GM21737 (cell line): ENCODE measurements at regions not wholly inside any gene's neighbourhood (a gene's known extent, or its start where the extent isn't known, plus 50 kb on each side); places are given as distances from the start of the nearest gene placed in this dataset.

Experiments
- ATAC-seq: cut with Tn5 transposase; IDR thresholded peaks from one replicate; pipeline ENCODE4 v1.9.1; 2021; ENCODE audit warnings: mild to moderate bottlenecking, moderate library complexity; ENCODE audit not compliant: unreplicated experiment

DNA sequence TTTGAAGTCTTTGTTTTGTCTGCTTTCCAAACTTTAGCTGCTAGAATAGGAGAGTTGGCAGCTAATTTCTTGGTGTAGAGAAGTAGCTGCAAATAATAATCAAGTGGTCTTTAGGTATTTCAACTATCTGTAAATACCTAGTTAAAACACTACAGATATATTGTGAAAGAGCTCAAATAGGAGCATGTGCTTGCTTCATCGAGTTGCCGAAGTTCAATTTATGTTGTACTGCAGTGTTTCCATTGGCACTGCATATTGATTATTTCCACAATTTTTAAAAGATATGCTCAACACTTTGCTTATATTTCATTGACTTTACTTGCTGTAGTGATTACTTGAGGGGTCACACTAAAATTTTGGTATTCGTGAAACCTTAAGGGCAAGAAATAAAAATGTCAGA, 131.6 kb upstream of the BMP4 start:
- no peak for ATAC-seq

DNA sequence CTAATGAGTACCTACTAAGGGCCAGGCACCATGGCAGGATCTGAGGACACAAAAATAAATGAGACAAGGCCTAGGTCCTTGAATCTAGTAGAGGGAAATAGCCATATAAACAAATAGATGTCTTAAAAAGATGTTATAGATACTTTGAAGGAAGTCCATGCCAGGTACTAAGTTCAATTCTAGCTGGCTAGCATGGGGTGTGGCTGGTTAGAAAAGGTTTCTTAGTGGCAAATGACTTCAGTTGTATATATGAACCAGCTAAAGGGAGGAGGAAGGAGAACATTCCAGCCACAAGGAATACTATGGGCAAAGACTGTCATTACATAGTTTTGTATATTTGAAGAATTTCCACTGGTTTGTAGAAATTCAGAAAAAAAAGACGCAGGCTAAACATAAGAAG, 133.6 kb upstream of the BMP4 start:
- no peak for ATAC-seq

DNA sequence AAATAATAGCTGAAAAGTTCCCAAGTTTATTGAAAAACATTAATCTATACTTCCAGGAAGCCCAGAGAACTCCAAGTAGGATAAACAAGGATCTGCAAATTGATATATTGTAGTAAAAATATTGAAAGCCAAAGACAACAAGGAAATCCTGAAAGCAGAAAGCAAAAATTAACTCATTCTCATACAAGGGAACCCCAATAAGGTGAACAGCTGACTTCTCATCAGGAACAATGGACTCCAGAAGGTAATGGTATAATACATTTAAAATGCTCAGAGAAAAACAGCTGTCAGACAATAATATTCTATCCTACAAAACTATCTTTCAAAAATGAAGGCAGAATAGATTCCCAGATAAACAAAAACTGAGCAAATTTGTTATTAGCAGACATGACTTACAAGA, 138.1 kb upstream of the BMP4 start:
- no peak for ATAC-seq

DNA sequence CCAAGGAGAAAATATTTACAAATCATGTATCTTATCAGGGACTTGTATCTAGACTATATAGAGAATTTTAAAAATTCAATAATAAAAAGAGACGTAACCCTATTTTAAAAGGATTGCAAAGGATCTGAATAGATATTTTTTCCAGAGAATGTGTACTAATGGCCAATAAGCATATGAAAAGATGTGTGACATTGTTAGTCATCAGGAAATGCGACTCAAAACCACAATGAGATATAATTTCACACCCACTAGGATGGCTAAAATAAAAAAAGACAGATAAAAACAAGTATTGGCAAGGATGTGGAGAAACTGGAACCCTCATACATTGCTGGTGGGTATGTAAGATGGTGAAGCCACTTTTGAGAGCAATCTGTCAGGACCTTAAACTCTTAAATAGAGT, 141.9 kb upstream of the BMP4 start:
- ATAC-seq: no peak

DNA sequence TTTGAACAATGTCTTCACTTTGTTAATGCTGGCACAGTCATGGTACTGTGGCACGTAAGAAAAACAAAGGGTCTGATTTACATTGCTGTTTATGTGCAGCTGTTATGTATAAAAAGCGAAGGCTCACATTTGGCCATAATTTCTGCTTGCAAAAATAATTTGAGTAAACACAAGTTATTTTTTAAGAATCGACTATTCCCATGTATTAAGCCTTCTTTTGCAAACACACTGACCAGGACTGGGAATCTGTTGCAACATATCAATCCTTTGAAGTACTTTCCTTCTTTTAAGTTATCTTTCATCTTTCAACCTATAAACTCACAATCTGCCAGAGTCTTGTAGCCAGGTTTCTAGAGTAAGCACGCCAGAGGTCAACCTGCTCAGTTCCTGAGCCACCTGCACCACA, 145.4 kb upstream of the BMP4 start:
- ATAC-seq: no peak

- ATAC-seq: no peak
Measured at GRCh38 chr14:54102530-54102929, 145.9 kb upstream of the BMP4 start.

DNA sequence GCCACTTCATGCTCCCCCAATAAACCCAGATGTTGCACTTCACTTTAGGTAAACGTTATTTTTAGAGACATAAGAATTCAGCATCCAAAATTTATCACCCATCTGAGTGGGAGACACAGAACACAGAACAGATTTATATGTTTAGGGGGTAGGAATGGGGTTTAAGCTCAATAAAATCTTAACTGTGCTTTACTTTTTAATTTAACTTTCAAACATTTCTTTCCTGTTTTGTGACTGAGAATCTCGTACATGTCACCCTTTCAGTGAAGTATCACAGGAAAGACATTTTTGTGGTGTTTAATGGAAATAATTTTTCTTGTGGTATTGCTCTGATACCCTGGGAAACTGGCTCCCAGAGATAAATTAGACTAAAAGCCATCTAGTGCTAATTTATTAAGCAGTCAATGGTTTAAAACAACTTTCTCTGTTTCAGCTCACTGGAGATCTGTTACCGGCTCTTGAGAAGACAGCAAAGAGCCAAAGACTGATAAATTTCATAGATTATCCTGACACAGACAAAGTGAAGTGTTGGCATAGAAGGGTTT, 148.0 kb upstream of the BMP4 start:
- ATAC-seq: no peak

DNA sequence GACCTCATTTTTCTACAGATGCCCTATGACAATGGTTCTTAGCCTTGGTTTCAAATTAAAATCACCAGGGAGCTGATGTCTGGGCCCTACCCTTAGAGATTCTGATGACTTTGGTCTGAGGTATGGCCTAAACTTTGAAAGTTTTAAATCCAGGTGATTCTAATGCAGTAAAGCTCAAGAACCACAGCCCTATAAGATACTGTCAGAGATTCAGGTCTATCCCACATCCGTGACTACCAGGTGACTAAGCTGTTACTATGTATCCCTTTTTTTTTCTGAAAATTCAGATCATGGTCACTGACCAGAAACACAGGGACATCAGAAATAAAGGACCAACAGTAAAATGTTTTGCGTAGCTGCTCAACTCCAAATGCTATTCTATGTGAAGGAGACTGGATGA, 148.8 kb upstream of the BMP4 start:
- ATAC-seq: no peak

- ATAC-seq: no peak
Measured at GRCh38 chr14:54105898-54106297, 149.3 kb upstream of the BMP4 start.

- ATAC-seq: no peak
Measured at GRCh38 chr14:54106661-54107377, 150.2 kb upstream of the BMP4 start.

DNA sequence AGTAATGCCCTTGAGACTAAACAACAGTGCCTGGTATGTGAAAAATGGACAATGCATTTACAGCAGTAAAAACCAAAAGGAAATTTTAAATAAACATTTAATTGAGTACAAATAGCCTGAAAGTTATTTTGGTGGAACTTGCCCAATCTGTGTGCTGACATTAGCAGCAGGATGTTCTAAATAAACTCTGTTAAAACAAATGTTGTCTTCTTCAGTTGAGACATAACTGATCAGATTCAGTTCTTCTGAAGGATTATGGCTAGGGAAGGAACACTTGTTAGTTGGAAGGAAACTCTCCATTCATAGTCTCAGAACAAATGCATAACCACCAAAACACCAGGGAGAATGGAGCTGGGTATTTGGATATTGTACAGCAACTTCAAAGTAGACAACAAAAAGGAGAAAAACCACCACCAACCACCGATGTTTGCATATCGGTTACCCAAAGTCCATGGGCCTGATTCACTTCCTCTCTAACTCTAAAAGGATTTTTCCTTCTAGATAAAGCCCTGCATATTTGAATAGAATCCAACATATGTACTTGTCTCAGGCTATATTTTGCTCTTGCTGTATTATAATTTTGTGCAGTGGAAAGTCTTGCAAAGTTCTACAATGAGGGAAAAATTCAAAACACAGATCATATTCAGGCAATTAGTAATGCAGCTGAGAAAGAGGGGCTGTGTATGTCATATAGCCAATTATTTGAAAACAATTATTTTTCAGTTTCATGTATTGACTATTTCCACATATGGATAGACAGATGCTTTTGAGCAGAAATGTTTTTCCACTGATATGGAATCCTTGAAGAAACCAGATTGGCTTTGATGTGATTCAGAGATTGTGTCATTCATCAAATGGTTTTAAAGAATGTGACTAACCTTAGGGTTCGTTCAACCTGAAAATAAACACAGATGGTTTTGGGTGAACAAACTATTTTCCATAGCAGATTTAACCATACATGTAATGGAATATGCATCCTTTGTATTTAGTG, 152.2 kb upstream of the BMP4 start:
- ATAC-seq: no peak

DNA sequence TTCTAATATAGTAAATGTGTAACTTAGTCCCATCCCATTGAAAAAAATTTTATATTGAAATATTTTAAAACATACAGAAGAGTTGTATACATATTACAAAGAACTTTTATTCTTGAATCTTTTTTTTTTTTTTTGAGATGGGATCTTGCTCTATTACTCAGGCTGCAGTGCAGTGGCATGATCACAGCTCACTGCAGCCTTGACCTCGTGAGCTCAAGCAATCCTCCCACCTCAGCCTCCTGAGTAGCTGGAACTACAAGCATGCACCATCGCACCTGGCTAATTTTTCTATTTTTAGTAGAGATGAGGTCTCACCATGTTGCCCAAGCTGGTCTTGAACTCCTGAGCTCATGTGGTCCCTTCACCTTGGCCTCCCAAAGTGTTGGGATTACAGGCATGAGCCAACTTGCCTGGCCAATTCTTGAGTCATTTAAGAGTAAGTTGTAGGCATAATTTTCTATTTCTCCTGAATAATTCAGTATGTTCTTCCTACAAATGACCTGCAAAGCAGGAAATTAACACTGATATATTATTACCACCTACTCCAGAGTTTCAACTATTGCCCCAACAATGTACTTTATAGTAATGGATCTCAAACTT, 153.0 kb upstream of the BMP4 start:
- ATAC-seq: no peak

GRCh38 chr14:54114941-54115340, 158.3 kb upstream of the BMP4 start:
- no peak for ATAC-seq

DNA sequence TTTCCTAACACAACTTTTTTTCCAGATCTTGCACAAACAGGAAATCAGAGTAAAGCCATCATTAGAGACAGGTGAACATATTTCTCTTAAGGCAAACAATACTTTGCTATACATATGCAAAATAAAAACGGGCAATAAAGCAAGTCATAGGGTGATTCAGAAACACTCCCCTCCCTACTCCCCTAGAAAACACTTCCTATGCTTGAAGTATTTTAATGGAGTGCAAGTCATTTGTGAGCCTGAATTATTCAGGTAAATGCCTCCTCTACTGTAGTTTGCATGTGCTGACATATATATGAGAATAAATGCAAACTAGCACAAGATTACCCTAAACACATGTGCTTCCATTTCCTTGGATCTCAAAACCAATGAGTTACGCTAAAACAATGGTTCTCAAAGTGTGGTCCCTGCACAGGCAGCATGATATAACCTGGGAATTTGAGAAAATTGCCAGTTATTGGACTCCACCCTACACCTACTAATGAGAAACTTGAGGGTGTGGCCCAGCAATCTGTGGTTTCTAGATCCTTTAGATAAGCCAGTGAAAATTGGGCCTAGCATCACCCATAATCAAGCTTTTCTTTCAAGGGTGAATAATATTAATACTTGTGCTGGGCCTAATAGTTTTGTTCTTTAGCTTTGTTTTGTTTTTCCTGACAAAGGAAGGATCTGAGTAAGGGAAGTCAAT, 159.7 kb upstream of the BMP4 start:
- ATAC-seq: no peak

DNA sequence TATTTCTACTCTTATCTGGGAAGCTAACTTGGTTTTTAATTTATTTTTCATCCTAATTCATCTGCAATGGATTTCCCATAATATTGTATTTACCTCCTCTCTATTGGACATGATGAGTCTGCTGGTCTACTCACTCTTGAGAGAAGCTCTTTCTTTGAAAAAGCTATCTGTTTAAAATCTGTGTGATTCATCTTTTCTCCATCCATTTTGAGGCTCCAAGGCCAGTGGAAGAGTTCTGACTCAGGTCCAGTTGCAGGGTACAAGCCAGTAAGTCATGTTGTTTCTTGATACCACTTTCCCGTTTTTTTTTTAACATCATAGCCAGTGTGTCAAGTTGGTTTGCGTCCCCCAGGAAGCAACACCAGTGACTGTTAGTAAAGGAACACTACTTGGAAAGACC, 160.3 kb upstream of the BMP4 start:
- ATAC-seq: no peak

DNA sequence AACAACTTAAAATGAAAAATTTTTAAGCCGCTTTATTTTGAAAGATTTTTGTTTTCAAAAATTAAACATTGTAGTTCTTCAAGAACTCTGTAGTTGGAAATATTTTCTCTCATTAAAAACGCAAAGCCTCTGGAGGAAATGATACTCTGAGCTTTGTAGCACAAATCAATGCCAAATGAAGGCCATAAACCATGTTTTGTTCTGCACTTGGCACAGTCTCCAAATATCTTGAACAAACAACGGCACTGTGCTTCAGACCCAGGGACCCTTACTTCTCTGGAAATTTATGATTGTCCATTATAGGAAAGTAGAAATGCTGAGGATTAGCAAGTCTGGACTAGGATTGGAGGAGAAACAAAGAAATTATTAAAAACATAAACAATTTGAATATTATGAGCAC, 160.8 kb upstream of the BMP4 start:
- no peak for ATAC-seq

DNA sequence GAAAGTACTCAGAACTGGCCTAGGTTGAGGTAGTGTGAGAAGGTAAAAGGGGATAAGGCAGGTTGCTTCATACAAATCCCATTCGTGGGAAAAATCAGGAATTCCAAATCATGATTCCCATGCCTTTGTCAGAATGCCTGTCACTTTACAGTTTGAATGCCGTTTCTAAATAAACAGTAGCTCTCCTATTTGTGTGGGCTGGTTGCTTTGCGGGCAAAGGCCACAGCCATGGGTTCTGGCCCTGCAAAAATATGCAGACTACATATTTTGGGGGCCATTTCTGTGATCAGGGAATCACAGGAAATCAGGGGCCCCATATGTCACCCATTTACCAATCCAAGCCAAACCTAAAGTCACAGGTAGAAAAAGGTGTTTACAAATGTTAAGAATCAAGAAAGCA, 161.3 kb upstream of the BMP4 start:
- no peak for ATAC-seq

DNA sequence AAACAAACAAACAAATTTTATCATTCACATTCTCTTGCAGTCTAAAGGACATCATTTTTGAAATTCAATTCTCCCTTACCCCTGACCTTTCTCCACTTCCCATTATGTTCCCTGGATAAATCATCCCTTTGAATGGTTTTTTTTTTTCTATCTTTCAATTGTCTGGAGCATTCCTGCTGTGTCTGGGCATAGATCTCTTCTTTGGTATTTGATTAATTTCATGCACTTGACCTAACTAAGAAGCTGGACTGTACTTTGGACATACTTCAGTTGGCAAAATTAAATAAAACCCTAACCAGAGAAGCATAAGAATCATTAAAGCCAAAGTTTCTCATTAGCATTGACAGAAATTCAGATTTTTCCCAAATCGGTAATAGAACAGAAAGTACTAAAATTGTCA, 163.6 kb upstream of the BMP4 start:
- no peak for ATAC-seq

DNA sequence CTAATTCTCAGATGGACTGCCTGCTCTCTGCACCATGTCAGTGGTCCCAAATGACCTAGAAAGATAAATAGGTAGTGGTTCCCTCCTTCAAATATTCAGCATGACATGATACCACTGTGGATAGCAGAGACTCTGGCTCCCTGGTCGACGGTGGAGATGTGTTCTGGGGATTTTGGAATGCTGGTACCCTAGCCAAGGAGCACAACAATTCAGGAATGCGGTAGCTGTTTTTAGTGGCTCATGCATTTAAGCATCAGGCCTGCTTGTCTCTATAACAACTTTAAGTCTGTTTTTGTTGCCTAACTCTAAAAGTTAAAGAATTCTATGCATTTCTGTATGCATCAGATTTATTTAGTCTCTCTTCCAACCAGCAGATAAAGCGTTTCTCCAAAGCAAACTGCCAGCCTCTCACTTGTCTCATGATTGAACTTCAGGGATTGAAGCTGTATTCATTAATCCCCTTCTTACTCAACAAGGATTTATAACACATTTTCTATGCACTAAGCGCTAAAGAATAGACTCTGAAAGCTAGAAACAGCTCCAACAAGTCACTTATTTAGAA, 164.9 kb upstream of the BMP4 start:
- ATAC-seq: no peak

GRCh38 chr14:54123841-54124240, 167.2 kb upstream of the BMP4 start:
- no peak for ATAC-seq

DNA sequence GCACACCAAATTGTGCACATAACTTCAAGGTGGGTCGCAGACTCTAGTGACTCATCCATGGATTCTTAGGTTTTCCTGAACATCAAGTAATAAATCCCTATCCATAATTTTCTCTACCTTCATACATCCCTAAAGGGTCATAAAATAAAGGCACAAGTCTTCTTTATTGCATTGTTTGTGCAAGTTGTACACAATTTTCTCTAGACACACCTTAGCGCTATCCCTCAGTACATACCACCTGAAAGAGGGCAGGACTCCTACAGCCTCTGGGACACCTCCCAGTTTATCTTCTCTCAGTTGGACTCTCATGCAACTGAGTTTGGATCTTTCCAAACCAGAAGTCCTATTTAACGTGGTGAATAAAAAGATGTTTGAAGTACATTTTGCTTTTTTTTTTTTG, 168.5 kb upstream of the BMP4 start:
- ATAC-seq: no peak
